ENCODE measurements at regions not wholly inside any gene's neighbourhood (a gene's known extent, or its start where the extent isn't known, plus 50 kb on each side); places are given as distances from the start of the nearest gene placed in this dataset.
"Not testable (repeated sequence)": the region's sequence is repeated elsewhere in the genome, so short reads cannot be mapped to it uniquely, and the experiment has no call there.

DNA sequence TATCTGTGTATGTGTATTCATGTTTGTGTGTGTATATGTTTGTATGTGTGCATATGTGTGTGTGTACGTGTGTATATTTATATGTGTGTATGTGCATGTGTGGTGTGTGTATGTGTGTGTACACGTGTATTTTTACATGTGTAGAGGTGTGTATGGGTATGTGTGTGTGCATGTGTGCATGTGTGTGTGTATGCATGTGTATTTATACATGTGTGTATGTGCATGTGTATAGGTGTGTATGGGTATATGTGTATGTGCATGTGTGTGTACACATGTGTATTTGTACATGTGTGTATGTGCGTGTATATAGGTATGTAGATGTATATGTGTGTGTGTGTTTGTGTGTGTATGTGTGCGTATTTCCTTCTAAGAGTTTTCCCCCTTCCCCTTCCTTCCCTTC lies 207.7 kb upstream of the ATP6AP2 start:
- H3K4me1 Mint-ChIP-seq, result no peaks in the 10 kb centered on the region
- H3K9me3 Mint-ChIP-seq, result no peaks in the 10 kb centered on the region
- CTCF ChIA-PET, result no interaction called here
- DNase-seq, result no peak
- H3K4me3 Mint-ChIP-seq, result no peak overlapping the region
- no peaks in the 10 kb centered on the region for H3K36me3 Mint-ChIP-seq
- no peaks in the 10 kb centered on the region for H3K27me3 Mint-ChIP-seq
- peak overlapping the region; percentile 33 for H3K27ac Mint-ChIP-seq

DNA sequence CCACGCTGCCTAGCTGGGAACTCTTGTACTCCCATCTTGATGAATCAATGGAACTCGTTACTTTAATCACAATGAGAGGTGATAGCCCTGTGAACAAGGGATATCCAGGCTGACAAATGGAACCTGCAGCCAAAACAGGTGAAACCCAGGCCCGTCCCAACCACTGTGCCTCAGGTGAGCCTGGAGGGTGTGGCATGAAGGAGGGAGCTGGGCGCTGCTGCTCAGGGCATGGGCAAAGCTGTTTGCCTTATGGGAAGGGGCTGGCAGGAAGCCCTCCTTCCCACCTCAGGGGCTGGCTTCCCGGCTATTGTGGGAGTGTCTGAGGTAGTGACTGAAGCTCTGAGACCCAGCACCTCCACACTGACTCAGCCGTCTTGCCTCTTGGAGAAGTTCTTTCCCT lies 209.4 kb upstream of the ATP6AP2 start:
- no peak overlapping the region for H3K27ac Mint-ChIP-seq
- no peaks in the 10 kb centered on the region for H3K4me1 Mint-ChIP-seq
- no peaks in the 10 kb centered on the region for H3K27me3 Mint-ChIP-seq
- no peak overlapping the region for H3K4me3 Mint-ChIP-seq
- no peaks in the 10 kb centered on the region for H3K9me3 Mint-ChIP-seq
- H3K36me3 Mint-ChIP-seq, result no peaks in the 10 kb centered on the region
- no peak for DNase-seq
- CTCF ChIA-PET, result no interaction called here

DNA sequence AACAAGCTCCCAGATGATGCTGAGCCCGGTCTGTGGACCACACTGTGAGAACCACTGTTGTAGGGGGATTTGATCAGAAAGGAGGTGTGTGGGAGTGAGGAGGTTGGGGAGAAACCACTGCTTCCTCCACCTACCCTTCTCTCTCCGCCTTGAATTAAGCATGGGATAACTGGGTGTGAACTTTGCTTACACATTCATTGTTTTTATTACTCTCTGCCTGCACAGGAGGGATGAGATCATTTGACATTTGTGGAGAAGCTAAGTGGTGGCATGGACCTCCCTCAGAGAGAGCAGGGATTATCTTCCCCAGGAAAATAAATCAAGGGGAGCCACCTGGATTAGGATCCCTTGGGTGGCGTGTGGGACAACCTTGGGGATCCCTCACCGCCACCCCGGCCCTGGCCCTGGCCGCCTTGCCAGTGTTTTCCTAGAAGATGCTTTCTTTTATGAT lies 212.1 kb upstream of the ATP6AP2 start:
- H3K27ac Mint-ChIP-seq, result no peak overlapping the region
- no peaks in the 10 kb centered on the region for H3K27me3 Mint-ChIP-seq
- no peaks in the 10 kb centered on the region for H3K36me3 Mint-ChIP-seq
- CTCF ChIA-PET, result no interaction called here
- H3K9me3 Mint-ChIP-seq, result no peaks in the 10 kb centered on the region
- no peak overlapping the region for H3K4me3 Mint-ChIP-seq
- H3K4me1 Mint-ChIP-seq, result no peaks in the 10 kb centered on the region
- DNase-seq, result no peak

DNA sequence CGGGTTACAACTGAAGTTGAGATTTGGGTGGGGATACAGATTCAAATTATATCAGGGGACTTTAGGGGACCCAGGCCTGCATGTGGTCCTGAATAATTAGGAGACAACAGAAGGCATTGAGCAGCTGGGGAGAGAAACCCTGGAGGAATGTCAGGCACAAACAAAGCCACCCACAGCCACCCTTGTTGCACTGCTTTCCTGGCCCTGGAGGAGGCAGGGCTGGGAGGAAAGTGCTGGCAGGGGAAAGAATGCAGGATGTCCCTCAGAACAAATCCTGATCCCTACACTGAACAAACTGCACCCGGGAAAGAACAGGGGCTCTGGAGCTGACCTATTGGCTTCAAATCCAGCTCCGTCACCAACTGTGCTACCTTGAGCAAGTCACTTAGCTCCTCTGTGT lies 214.1 kb upstream of the ATP6AP2 start:
- H3K36me3 Mint-ChIP-seq, result no peaks in the 10 kb centered on the region
- no peak overlapping the region for H3K27ac Mint-ChIP-seq
- CTCF ChIA-PET, result no interaction called here
- H3K4me3 Mint-ChIP-seq, result no peak overlapping the region
- H3K9me3 Mint-ChIP-seq, result no peaks in the 10 kb centered on the region
- no peaks in the 10 kb centered on the region for H3K4me1 Mint-ChIP-seq
- H3K27me3 Mint-ChIP-seq, result no peaks in the 10 kb centered on the region
- no peak for DNase-seq

DNA sequence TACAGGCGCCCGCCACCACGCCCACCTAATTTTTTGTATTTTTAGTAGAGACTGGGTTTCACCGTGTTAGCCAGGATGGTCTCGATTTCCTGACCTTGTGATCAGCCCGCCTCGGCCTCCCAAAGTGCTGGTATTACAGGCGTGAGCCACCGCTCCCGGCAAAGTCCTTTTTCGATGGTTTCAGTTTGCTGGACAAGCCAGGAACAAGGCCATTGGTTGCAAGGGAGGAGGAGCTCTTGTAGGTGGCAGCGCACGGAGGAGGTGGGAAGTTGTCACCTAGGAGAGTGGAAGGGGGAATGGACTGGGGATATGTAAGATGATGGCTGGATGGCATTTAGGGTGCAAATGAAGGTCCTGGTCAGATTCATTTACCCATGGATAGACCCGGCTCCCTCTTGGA lies 218.5 kb upstream of the ATP6AP2 start:
- H3K36me3 Mint-ChIP-seq, H3K4me3 Mint-ChIP-seq, CTCF ChIA-PET, H3K9me3 Mint-ChIP-seq, H3K27ac Mint-ChIP-seq, DNase-seq, H3K27me3 Mint-ChIP-seq, H3K4me1 Mint-ChIP-seq: not testable (repeated sequence)

GRCh38 chrX:40360557-40360956 lies 220.2 kb upstream of the ATP6AP2 start:
- H3K4me1 Mint-ChIP-seq, result no peaks in the 10 kb centered on the region

DNA sequence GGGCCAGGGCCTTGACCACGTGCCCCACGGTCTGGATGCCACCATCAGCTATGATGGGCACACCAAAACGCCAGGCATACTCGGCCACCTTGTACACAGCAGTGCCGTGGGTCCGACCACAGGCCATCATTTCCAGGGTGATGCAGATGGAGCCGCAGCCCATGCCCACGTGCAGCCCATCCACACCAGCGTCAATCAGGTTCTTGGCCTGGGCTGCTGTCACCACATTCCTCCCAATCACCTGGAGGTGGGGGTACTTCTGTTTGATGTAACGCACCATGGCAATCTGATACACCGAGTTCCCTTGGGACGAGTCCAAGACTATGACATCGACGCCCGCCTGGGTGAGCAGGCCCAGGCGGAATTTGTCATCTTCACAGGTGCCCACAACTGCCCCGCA lies 221.2 kb upstream of the ATP6AP2 start:
- no peak overlapping the region for H3K4me3 Mint-ChIP-seq
- H3K4me1 Mint-ChIP-seq, result no peaks in the 10 kb centered on the region
- H3K36me3 Mint-ChIP-seq, result no peaks in the 10 kb centered on the region
- no peaks in the 10 kb centered on the region for H3K9me3 Mint-ChIP-seq
- H3K27me3 Mint-ChIP-seq, result no peaks in the 10 kb centered on the region
- DNase-seq, result no peak
- CTCF ChIA-PET, result no interaction called here
- no peak overlapping the region for H3K27ac Mint-ChIP-seq

More at GRCh38 chrX:40360557-40360956, 220.2 kb upstream of the ATP6AP2 start:
- Mint-ChIP-seq H3K36me3 (no peaks in the 10 kb centered on the region), H3K9me3 (no peaks in the 10 kb centered on the region), H3K27ac (no peak overlapping the region), H3K4me3 (no peak overlapping the region), H3K27me3 (no peaks in the 10 kb centered on the region)
- DNase-seq, result no peak
- CTCF ChIA-PET, result no interaction called here

GRCh38 chrX:40358994-40359393 lies 221.8 kb upstream of the ATP6AP2 start:
- Mint-ChIP-seq H3K27ac (no peak overlapping the region), H3K4me1 (no peaks in the 10 kb centered on the region), H3K36me3 (no peaks in the 10 kb centered on the region), H3K27me3 (no peaks in the 10 kb centered on the region), H3K4me3 (no peak overlapping the region), H3K9me3 (no peaks in the 10 kb centered on the region)
- CTCF ChIA-PET, result no interaction called here
- DNase-seq, result no peak

DNA sequence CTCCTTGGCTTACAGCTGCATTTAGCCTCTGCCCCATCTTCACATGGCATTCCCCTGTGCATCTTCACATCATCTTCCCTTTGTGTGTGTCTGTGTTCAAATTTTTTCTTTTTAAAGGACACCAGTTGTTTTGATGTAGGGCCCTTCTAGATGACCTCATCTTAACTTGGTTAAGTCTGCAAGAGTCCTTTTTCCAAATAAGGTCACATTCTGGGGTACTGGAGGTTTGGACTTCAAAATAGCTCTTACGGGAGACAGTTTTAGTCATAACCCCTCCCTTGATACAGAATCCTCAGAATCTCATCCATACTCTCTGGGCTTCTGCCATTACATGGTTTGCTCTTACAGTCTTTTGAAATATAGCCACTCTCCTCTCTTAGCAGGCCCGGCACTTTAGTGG lies 231.5 kb upstream of the ATP6AP2 start:
- Mint-ChIP-seq H3K4me1 (no peaks in the 10 kb centered on the region), H3K27me3 (no peaks in the 10 kb centered on the region)
- CTCF ChIA-PET, result no interaction called here

GRCh38 chrX:40346379-40346778 lies 234.4 kb upstream of the ATP6AP2 start:
- CTCF ChIA-PET, result no interaction called here
- Mint-ChIP-seq H3K36me3 (no peaks in the 10 kb centered on the region), H3K27ac (no peak overlapping the region), H3K27me3 (no peaks in the 10 kb centered on the region), H3K9me3 (no peaks in the 10 kb centered on the region), H3K4me3 (no peak overlapping the region), H3K4me1 (no peaks in the 10 kb centered on the region)
- no peak for DNase-seq

More for the DNA sequence above, 231.5 kb upstream of the ATP6AP2 start:
- H3K27ac Mint-ChIP-seq, result no peak overlapping the region
- no peaks in the 10 kb centered on the region for H3K36me3 Mint-ChIP-seq
- DNase-seq, result no peak
- no peaks in the 10 kb centered on the region for H3K9me3 Mint-ChIP-seq
- H3K4me3 Mint-ChIP-seq, result no peak overlapping the region

- CTCF ChIA-PET, result no interaction called here
- Mint-ChIP-seq H3K9me3 (no peaks in the 10 kb centered on the region), H3K4me3 (no peak overlapping the region), H3K27ac (no peak overlapping the region), H3K36me3 (no peaks in the 10 kb centered on the region), H3K27me3 (no peaks in the 10 kb centered on the region), H3K4me1 (no peaks in the 10 kb centered on the region)
- no peak for DNase-seq
Observed at GRCh38 chrX:40343319-40343718, 237.5 kb upstream of the ATP6AP2 start.

DNA sequence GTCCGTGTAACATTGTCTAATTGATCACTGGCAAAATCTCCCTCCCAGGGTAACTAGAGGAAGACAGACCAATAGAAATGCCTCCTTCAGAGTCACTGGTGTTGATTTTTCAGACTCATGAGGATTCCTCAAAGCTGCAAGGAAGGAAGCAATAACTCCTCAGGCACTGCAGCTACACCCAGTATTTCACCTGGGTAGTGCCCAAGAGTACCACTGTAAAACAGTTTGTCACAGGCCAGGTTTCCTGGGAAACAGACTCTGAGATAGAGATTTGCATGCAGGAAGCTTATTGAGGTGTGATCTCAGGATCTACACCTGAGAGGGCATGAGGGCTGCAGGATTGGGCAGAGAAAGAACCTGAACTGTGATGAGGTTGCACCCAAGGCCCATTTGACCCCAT lies 240.7 kb upstream of the ATP6AP2 start:
- CTCF ChIA-PET, result no interaction called here
- no peak overlapping the region for H3K27ac Mint-ChIP-seq

GRCh38 chrX:40333344-40333743 lies 235.6 kb upstream of the BCOR start:
- no peaks in the 10 kb centered on the region for H3K27me3 Mint-ChIP-seq
- H3K27ac Mint-ChIP-seq, result no peak overlapping the region
- H3K9me3 Mint-ChIP-seq, result no peaks in the 10 kb centered on the region
- no peak overlapping the region for H3K4me3 Mint-ChIP-seq
- DNase-seq, result no peak
- no peaks in the 10 kb centered on the region for H3K36me3 Mint-ChIP-seq
- CTCF ChIA-PET, result no interaction called here
- peaks cover 5% of the 10 kb centered on the region for H3K4me1 Mint-ChIP-seq

More for the DNA sequence above, 240.7 kb upstream of the ATP6AP2 start:
- Mint-ChIP-seq H3K4me1 (no peaks in the 10 kb centered on the region), H3K27me3 (no peaks in the 10 kb centered on the region), H3K9me3 (no peaks in the 10 kb centered on the region), H3K4me3 (no peak overlapping the region), H3K36me3 (no peaks in the 10 kb centered on the region)
- no peak for DNase-seq

DNA sequence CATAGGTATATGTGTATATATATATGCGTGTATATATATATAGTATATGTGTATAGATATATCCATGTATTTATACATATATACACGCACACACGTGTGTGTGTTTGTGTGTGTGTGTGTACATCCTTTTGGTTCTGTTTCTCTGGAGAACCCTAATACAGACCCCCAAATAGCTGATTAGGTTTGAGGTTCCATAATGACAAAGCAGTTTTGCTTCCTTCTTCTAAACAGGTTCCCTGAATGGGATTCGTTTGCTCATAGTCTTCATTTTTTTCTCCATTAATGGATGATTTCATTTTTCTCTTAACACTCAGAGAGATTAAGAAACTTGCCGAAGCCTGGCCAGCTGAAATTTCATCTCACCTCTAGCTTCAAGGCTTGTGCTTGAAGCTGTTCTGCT lies 234.0 kb upstream of the BCOR start:
- H3K36me3 Mint-ChIP-seq, result no peaks in the 10 kb centered on the region
- CTCF ChIA-PET, result no interaction called here
- no peaks in the 10 kb centered on the region for H3K9me3 Mint-ChIP-seq
- peaks cover 5% of the 10 kb centered on the region for H3K4me1 Mint-ChIP-seq
- H3K4me3 Mint-ChIP-seq, result no peak overlapping the region
- no peak overlapping the region for H3K27ac Mint-ChIP-seq
- no peak for DNase-seq
- H3K27me3 Mint-ChIP-seq, result no peaks in the 10 kb centered on the region

- H3K36me3 Mint-ChIP-seq, result no peaks in the 10 kb centered on the region
- CTCF ChIA-PET, result no interaction called here
- H3K4me1 Mint-ChIP-seq, result peaks cover 5% of the 10 kb centered on the region
- no peaks in the 10 kb centered on the region for H3K27me3 Mint-ChIP-seq
- no peak overlapping the region for H3K4me3 Mint-ChIP-seq
- H3K9me3 Mint-ChIP-seq, result no peaks in the 10 kb centered on the region
- no peak overlapping the region for H3K27ac Mint-ChIP-seq
- no peak for DNase-seq
Observed at GRCh38 chrX:40331353-40331752, 233.6 kb upstream of the BCOR start.

DNA sequence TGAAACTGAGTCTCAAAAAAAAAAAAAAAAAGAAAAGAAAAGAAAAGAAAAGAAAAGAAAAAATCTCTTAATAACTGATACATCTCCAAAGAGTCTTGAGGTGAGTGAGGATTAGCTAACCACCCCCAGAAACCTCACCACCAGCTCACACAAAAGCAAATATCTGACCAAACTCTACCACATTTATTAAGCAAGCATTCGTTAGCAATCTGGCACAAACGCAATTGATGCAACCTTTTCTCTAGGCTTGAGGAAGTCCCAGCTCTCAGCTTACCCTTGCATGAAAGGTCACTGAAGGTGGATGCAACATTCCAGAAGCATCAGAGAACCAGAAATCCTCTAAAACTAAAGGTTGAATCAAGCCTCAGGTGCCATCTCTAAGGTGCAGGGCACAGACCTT lies 231.9 kb upstream of the BCOR start:
- no peak overlapping the region for H3K27ac Mint-ChIP-seq
- no peak for DNase-seq
- CTCF ChIA-PET, result no interaction called here
- H3K36me3 Mint-ChIP-seq, result no peaks in the 10 kb centered on the region
- no peaks in the 10 kb centered on the region for H3K27me3 Mint-ChIP-seq
- peaks cover 5% of the 10 kb centered on the region for H3K4me1 Mint-ChIP-seq
- H3K9me3 Mint-ChIP-seq, result no peaks in the 10 kb centered on the region
- no peak overlapping the region for H3K4me3 Mint-ChIP-seq
